ENCODE measurements at regions not wholly inside any gene's neighbourhood (a gene's known extent, or its start where the extent isn't known, plus 50 kb on each side); places are given as distances from the start of the nearest gene placed in this dataset.

GRCh38 chr6:98747273-98747672 is 87.1 kb upstream of the POU3F2 start:
- ChIA-PET POLR2A (no interaction called here), CTCF (no interaction called here)
- Histone ChIP-seq H2AFZ (ENCODE audit: insufficient read depth, low read depth, low read length, poor library complexity, severe bottlenecking) (no peak overlapping the region), H3K27ac (ENCODE audit: low read length in 2 of 2) (no peak overlapping the region), H3K4me1 (ENCODE audit: control insufficient read depth in 2 of 2, insufficient read depth in 2 of 2, low read length in 2 of 2) (no peaks in the 10 kb centered on the region), H4K20me1 (ENCODE audit: control insufficient read depth, insufficient read depth, low read length, poor library complexity, severe bottlenecking) (no peaks in the 10 kb centered on the region), H3K27me3 (replicated peaks in 1 of 4; ENCODE audit: control extremely low read depth in 1 of 4, control insufficient read depth in 3 of 4, insufficient read depth in 4 of 4, low read length in 3 of 4) (no peaks in the 10 kb centered on the region), H3K4me3 (ENCODE audit: control extremely low read depth in 1 of 5, extremely low read depth in 1 of 5, insufficient read depth in 1 of 5, low read depth in 2 of 5, low read length in 4 of 5) (no peak overlapping the region), H3K9me3 (ENCODE audit: control extremely low read depth in 1 of 3, control insufficient read depth in 2 of 3, insufficient read depth in 1 of 3, low read length in 2 of 3) (no peaks in the 10 kb centered on the region), H3K36me3 (replicated peaks in 1 of 2; ENCODE audit: control extremely low read depth in 1 of 2, control insufficient read depth in 1 of 2, extremely low read depth in 1 of 2, insufficient read depth in 2 of 2, low read length in 1 of 2) (no peaks in the 10 kb centered on the region), H3K4me2 (replicated peaks; ENCODE audit: low read depth, low read length, poor library complexity, severe bottlenecking) (no peak overlapping the region), H3K79me2 (ENCODE audit: control insufficient read depth, insufficient read depth, low read length) (no peaks in the 10 kb centered on the region), H3K9ac (ENCODE audit: low read length) (no peak overlapping the region)
- intact Hi-C loops (cut with micrococcal nuclease): no loop called here
- no peaks in the 10 kb centered on the region for H3K4me1 Mint-ChIP-seq
- H3K27ac Mint-ChIP-seq: no peak overlapping the region
- TF ChIP-seq CTCF (IDR thresholded peaks at IDR 0.05): no peak
- TF ChIP-seq EZH2 (IDR thresholded peaks at IDR 0.05; ENCODE audit: borderline replicate concordance, insufficient read depth, low read depth, low read length, poor library complexity, severe bottlenecking): no peak
- H3K9me3 Mint-ChIP-seq (ENCODE audit: insufficient read depth): no peaks in the 10 kb centered on the region
- H3K27me3 Mint-ChIP-seq: no peaks in the 10 kb centered on the region
- DNase-seq: no peak
- no peak for ATAC-seq (ENCODE audit: low read depth)
- H3K4me3 Mint-ChIP-seq: no peak overlapping the region
- WGBS (ENCODE audit: insufficient coverage): 40% methylated on average over 1 of the region's 1 CpG

- CTCF ChIA-PET: interaction anchor here (0.5 kb wide), 1 partner anchor 79 kb away, joined by 3 read pairs; no protein-coding TSS in a partner anchor
- no peaks in the 10 kb centered on the region for H3K27me3 Mint-ChIP-seq
- POLR2A ChIA-PET: no interaction called here
- TF ChIP-seq CTCF (IDR thresholded peaks at IDR 0.05) (no peak), EZH2 (IDR thresholded peaks at IDR 0.05; ENCODE audit: borderline replicate concordance, insufficient read depth, low read depth, low read length, poor library complexity, severe bottlenecking) (no peak)
- Histone ChIP-seq H3K36me3 (replicated peaks in 1 of 2; ENCODE audit: control extremely low read depth in 1 of 2, control insufficient read depth in 1 of 2, extremely low read depth in 1 of 2, insufficient read depth in 2 of 2, low read length in 1 of 2) (no peaks in the 10 kb centered on the region), H3K4me1 (ENCODE audit: control insufficient read depth in 2 of 2, insufficient read depth in 2 of 2, low read length in 2 of 2) (no peaks in the 10 kb centered on the region), H4K20me1 (ENCODE audit: control insufficient read depth, insufficient read depth, low read length, poor library complexity, severe bottlenecking) (no peaks in the 10 kb centered on the region), H3K27me3 (replicated peaks in 1 of 4; ENCODE audit: control extremely low read depth in 1 of 4, control insufficient read depth in 3 of 4, insufficient read depth in 4 of 4, low read length in 3 of 4) (no peaks in the 10 kb centered on the region), H3K79me2 (ENCODE audit: control insufficient read depth, insufficient read depth, low read length) (no peaks in the 10 kb centered on the region), H3K9me3 (ENCODE audit: control extremely low read depth in 1 of 3, control insufficient read depth in 2 of 3, insufficient read depth in 1 of 3, low read length in 2 of 3) (no peaks in the 10 kb centered on the region), H3K27ac (ENCODE audit: low read length in 2 of 2) (no peak overlapping the region), H3K4me2 (replicated peaks; ENCODE audit: low read depth, low read length, poor library complexity, severe bottlenecking) (no peak overlapping the region), H3K9ac (ENCODE audit: low read length) (no peak overlapping the region), H2AFZ (ENCODE audit: insufficient read depth, low read depth, low read length, poor library complexity, severe bottlenecking) (no peak overlapping the region), H3K4me3 (ENCODE audit: control extremely low read depth in 1 of 5, extremely low read depth in 1 of 5, insufficient read depth in 1 of 5, low read depth in 2 of 5, low read length in 4 of 5) (no peak overlapping the region)
- WGBS (ENCODE audit: insufficient coverage): no CpG with 5 or more reads among the region's 3 CpGs
- H3K4me1 Mint-ChIP-seq: no peaks in the 10 kb centered on the region
- intact Hi-C loops (cut with micrococcal nuclease): no loop called here
- no peak for DNase-seq
- H3K4me3 Mint-ChIP-seq: no peak overlapping the region
- H3K27ac Mint-ChIP-seq: no peak overlapping the region
- no peaks in the 10 kb centered on the region for H3K9me3 Mint-ChIP-seq (ENCODE audit: insufficient read depth)
- no peak for ATAC-seq (ENCODE audit: low read depth)
Observed at GRCh38 chr6:98747960-98748359, 86.4 kb upstream of the POU3F2 start.

Measured in B cell (primary cell).